T-cell (primary cell): ENCODE measurements at regions not wholly inside any gene's neighbourhood (a gene's known extent, or its start where the extent isn't known, plus 50 kb on each side); places are given as distances from the start of the nearest gene placed in this dataset.

ENCODE experiments used
- ATAC-seq, 4 experiments: fragments of 200-7000 bp in 3 of 4; fragments of 150-1000 bp in 1 of 4; cut with Tn5 transposase; replicated peaks in 1 of 4; 1 replicate in 3 of 4; 2 replicates in 1 of 4; pipeline ENCODE4 v1.10.0; 2021; ENCODE audit warnings: moderate library complexity in 3 of 4, mild to moderate bottlenecking in 2 of 4, moderate number of reproducible peaks in 1 of 4
- CTCF ChIA-PET, 2 donors: fragments of 300-600 bp; sonication (Branson Sonifier 250); formaldehyde crosslinking; loops; one replicate each; lab custom pipeline; 2022; ENCODE audit warnings: antibody characterized with exemption in 2 of 2; lab: Charles Lee
- POLR2A ChIA-PET, 2 donors: fragments of 300-600 bp; sonication (Branson Sonifier 250); formaldehyde crosslinking; loops; one replicate each; lab custom pipeline; 2022; ENCODE audit warnings: antibody characterized with exemption in 2 of 2; lab: Charles Lee
- DNase-seq, 35 experiments: peaks; one replicate each; pipeline versions ENCODE4 v3.0.0 to v3.0.0-alpha.2; 2013 to 2023
- H3K27ac ChIP-seq: one replicate; pipeline ENCODE4 v1.5.1; 2013; ENCODE audit warnings: low read length
- H3K27me3 ChIP-seq, 2 experiments: replicated peaks in 1 of 2; 1 replicate in 1 of 2; 2 replicates in 1 of 2; pipeline versions ENCODE4 v1.6.1 to v1.7.0; 2013; ENCODE audit warnings: low read length in 1 of 2, mixed read lengths in 1 of 2; ENCODE audit not compliant: control insufficient read depth in 2 of 2, insufficient read depth in 2 of 2; ENCODE audit errors: extremely low read depth in 1 of 2
- H3K36me3 ChIP-seq, 2 donors: 1 replicate in 1 of 2; 2 replicates in 1 of 2; pipeline versions ENCODE4 v1.6.1 to v1.7.0; 2013; ENCODE audit warnings: low read length in 1 of 2; ENCODE audit not compliant: control insufficient read depth in 2 of 2, insufficient read depth in 1 of 2; ENCODE audit errors: extremely low read depth in 1 of 2
- H3K4me1 ChIP-seq, 2 experiments: 1 replicate in 1 of 2; 2 replicates in 1 of 2; pipeline versions ENCODE4 v1.6.1 to v1.7.0; 2013; ENCODE audit warnings: low read length in 2 of 2, mixed read lengths in 1 of 2; ENCODE audit not compliant: insufficient read depth in 2 of 2, control insufficient read depth in 1 of 2; ENCODE audit errors: extremely low read depth in 1 of 2
- H3K4me3 ChIP-seq, 2 donors: 1 replicate in 1 of 2; 2 replicates in 1 of 2; pipeline versions ENCODE4 v1.5.1 to v1.7.0; 2013; ENCODE audit warnings: mild to moderate bottlenecking in 2 of 2, low read length in 1 of 2, moderate library complexity in 1 of 2; ENCODE audit not compliant: control insufficient read depth in 1 of 2; ENCODE audit errors: extremely low read depth in 1 of 2
- H3K9me3 ChIP-seq: 2 replicates; pipeline ENCODE4 v1.7.0; 2013
- H3K27ac Mint-ChIP-seq, 2 donors: one replicate each; pipeline ENCODE4 v1.8.0; 2020 to 2021; ENCODE audit warnings: mild to moderate bottlenecking in 2 of 2, mixed read lengths in 2 of 2
- H3K27me3 Mint-ChIP-seq, 2 donors: one replicate each; pipeline ENCODE4 v1.8.0; 2021 to 2022; ENCODE audit warnings: mixed read lengths in 2 of 2
- H3K36me3 Mint-ChIP-seq: one replicate; pipeline ENCODE4 v1.8.0; 2021; ENCODE audit warnings: mixed read lengths
- H3K4me1 Mint-ChIP-seq, 3 donors: one replicate each; pipeline ENCODE4 v1.8.0; 2020 to 2022; ENCODE audit warnings: mixed read lengths in 3 of 3, mild to moderate bottlenecking in 1 of 3
- H3K4me3 Mint-ChIP-seq, 3 donors: one replicate each; pipeline ENCODE4 v1.8.0; 2020 to 2022; ENCODE audit warnings: mild to moderate bottlenecking in 3 of 3, mixed read lengths in 3 of 3, moderate library complexity in 3 of 3
- H3K9me3 Mint-ChIP-seq, 3 donors: one replicate each; pipeline ENCODE4 v1.8.0; 2020 to 2022; ENCODE audit warnings: mixed read lengths in 3 of 3
- WGBS: methylation state at CpG from one replicate; pipeline ENCODE4 v1.1.5; 2013; ENCODE audit warnings: missing lambda C conversion rate; ENCODE audit not compliant: insufficient coverage; 5-methylcytosine and 5-hydroxymethylcytosine counted together

DNA sequence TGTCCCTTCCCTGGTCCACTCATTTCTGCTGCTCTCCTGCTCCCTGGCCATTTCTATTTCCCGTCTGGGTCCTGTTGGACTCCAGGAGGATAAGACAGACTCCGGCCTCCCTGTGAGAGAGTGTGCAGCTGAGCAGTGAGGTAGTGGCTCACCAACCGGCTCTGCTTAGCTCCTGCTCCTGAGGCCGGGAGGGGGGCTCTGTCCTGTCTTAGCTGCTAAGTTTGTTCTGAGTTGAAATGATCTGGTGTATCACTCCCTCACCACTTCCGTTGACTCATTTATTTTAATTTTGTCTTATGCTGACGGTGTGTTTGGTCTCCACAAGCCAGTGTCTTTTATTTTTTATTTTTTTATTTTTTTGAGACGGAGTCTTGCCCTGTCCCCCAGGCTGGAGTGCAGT lies 148.5 kb upstream of the PDE10A start:
- H3K9me3 Mint-ChIP-seq: peaks cover 0 to 13% (median 9%) of the 10 kb centered on the region in 3 donors
- peaks cover 23% of the 10 kb centered on the region in 2 donors for H3K27me3 Mint-ChIP-seq
- ATAC-seq: no peak
- no peak overlapping the region for H3K27ac Mint-ChIP-seq
- ChIA-PET POLR2A (no interaction called here), CTCF (no interaction called here)
- Histone ChIP-seq H3K36me3 (no peaks in the 10 kb centered on the region), H3K27ac (no peak overlapping the region), H3K4me1 (no peaks in the 10 kb centered on the region), H3K9me3 (peaks cover 2% of the 10 kb centered on the region), H3K4me3 (no peak overlapping the region), H3K27me3 (peaks cover 0 to 10% of the 10 kb centered on the region in 2 experiments)
- H3K36me3 Mint-ChIP-seq: no peaks in the 10 kb centered on the region
- DNase-seq: no peak
- WGBS: 96% methylated on average over 3 of the region's 7 CpGs
- no peaks in the 10 kb centered on the region for H3K4me1 Mint-ChIP-seq
- H3K4me3 Mint-ChIP-seq: no peak overlapping the region

- peaks cover 0 to 2% (median 0%) of the 10 kb centered on the region in 3 donors for H3K4me1 Mint-ChIP-seq
- peaks cover 0 to 13% (median 12%) of the 10 kb centered on the region in 3 donors for H3K9me3 Mint-ChIP-seq
- peaks cover 2% of the 10 kb centered on the region for H3K9me3 ChIP-seq
- DNase-seq (no peak), ATAC-seq (no peak)
- POLR2A ChIA-PET: no interaction called here
- H3K4me1 ChIP-seq: no peaks in the 10 kb centered on the region
- 72% methylated on average over 8 of the region's 10 CpGs for WGBS
- H3K36me3 Mint-ChIP-seq: no peaks in the 10 kb centered on the region
- H3K27me3 ChIP-seq: peaks cover 4 to 17% of the 10 kb centered on the region in 2 experiments
- no peak overlapping the region for H3K4me3 ChIP-seq
- no peak overlapping the region for H3K27ac ChIP-seq
- H3K27ac Mint-ChIP-seq: no peak overlapping the region
- H3K36me3 ChIP-seq: no peaks in the 10 kb centered on the region
- CTCF ChIA-PET: no interaction called here
- no peak overlapping the region for H3K4me3 Mint-ChIP-seq
- H3K27me3 Mint-ChIP-seq: peaks cover 13 to 24% of the 10 kb centered on the region in 2 donors
Observed at GRCh38 chr6:165808021-165808420, 145.0 kb upstream of the PDE10A start.

- Mint-ChIP-seq H3K27ac (no peak overlapping the region), H3K4me1 (peaks cover 0 to 2% (median 0%) of the 10 kb centered on the region in 3 donors), H3K9me3 (peaks cover 0 to 13% (median 12%) of the 10 kb centered on the region in 3 donors), H3K4me3 (no peak overlapping the region), H3K36me3 (no peaks in the 10 kb centered on the region), H3K27me3 (peaks cover 16 to 24% of the 10 kb centered on the region in 2 donors)
- no peak for DNase-seq
- H3K4me3 ChIP-seq: no peak overlapping the region
- ATAC-seq: no peak
- H3K9me3 ChIP-seq: peaks cover 2% of the 10 kb centered on the region
- CTCF ChIA-PET: no interaction called here
- POLR2A ChIA-PET: no interaction called here
- no peak overlapping the region for H3K27ac ChIP-seq
- H3K4me1 ChIP-seq: no peaks in the 10 kb centered on the region
- H3K27me3 ChIP-seq: peaks cover 4 to 17% of the 10 kb centered on the region in 2 experiments
- WGBS: 86% methylated on average over 6 of the region's 10 CpGs
- no peaks in the 10 kb centered on the region for H3K36me3 ChIP-seq
Observed at GRCh38 chr6:165807249-165807960, 144.4 kb upstream of the PDE10A start.

GRCh38 chr6:165806126-165806810 lies 143.2 kb upstream of the PDE10A start:
- ChIA-PET CTCF (no interaction called here), POLR2A (interaction anchor here (0.6 to 0.7 kb wide), 2 partner anchors 39 to 249 kb away, joined by 3 to 9 read pairs; no protein-coding TSS in a partner anchor)
- Mint-ChIP-seq H3K27me3 (peaks cover 16 to 26% of the 10 kb centered on the region in 2 donors), H3K27ac (no peak overlapping the region), H3K4me3 (no peak overlapping the region), H3K4me1 (peaks cover 0 to 2% (median 0%) of the 10 kb centered on the region in 3 donors), H3K9me3 (peaks cover 0 to 13% (median 12%) of the 10 kb centered on the region in 3 donors), H3K36me3 (no peaks in the 10 kb centered on the region)
- Histone ChIP-seq H3K4me3 (no peak overlapping the region), H3K36me3 (no peaks in the 10 kb centered on the region), H3K9me3 (peaks cover 2% of the 10 kb centered on the region), H3K4me1 (no peaks in the 10 kb centered on the region), H3K27me3 (peaks cover 4 to 13% of the 10 kb centered on the region in 2 experiments), H3K27ac (no peak overlapping the region)
- DNase-seq: no peak
- 69% methylated on average over 14 of the region's 14 CpGs for WGBS
- ATAC-seq: no peak

- Mint-ChIP-seq H3K9me3 (peaks cover 0 to 12% (median 12%) of the 10 kb centered on the region in 3 donors), H3K4me3 (no peak overlapping the region), H3K27me3 (peaks cover 16 to 28% of the 10 kb centered on the region in 2 donors), H3K27ac (no peak overlapping the region), H3K36me3 (no peaks in the 10 kb centered on the region), H3K4me1 (peaks cover 0 to 2% (median 0%) of the 10 kb centered on the region in 3 donors)
- CTCF ChIA-PET: no interaction called here
- Histone ChIP-seq H3K4me3 (no peak overlapping the region), H3K9me3 (peaks cover 2% of the 10 kb centered on the region), H3K27ac (no peak overlapping the region), H3K4me1 (no peaks in the 10 kb centered on the region), H3K36me3 (no peaks in the 10 kb centered on the region), H3K27me3 (peaks cover 4 to 13% of the 10 kb centered on the region in 2 experiments)
- DNase-seq: no peak
- POLR2A ChIA-PET: interaction anchor here in 1 of 2 donors (0.6 kb wide), 1 partner anchor 40 kb away, joined by 9 read pairs; no protein-coding TSS in a partner anchor
- no peak for ATAC-seq
- WGBS: 57% methylated on average over 5 of the region's 10 CpGs
Observed at GRCh38 chr6:165805636-165806035, 142.6 kb upstream of the PDE10A start.

DNA sequence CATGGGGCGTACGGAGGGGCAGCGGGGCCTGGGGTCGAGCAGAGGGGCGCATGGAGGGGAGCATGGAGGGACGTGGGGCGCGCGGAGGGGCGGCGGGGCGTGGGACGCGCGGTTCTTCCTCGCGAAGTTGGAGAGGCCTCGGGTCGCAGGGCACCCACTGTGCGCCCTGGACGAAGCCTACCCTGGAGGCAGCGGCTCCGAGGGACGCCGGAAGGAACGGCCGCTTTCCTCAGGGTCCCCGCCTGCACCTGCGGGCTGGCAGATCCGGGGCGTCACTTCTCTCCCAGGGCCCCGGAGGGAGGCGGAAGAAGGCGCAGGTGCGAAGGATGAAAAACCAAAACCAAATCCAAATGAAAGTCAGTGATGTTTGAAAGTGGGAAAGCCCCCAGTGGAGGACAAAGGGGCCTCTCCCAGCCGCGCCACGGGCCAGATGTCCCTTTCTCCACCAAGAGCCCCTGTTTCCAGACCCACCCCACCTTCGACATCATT lies 142.1 kb upstream of the PDE10A start:
- Mint-ChIP-seq H3K9me3 (peaks cover 0 to 7% (median 7%) of the 10 kb centered on the region in 3 donors), H3K4me3 (no peak overlapping the region), H3K27me3 (peaks cover 13 to 28% of the 10 kb centered on the region in 2 donors), H3K36me3 (no peaks in the 10 kb centered on the region), H3K4me1 (peaks cover 0 to 2% (median 0%) of the 10 kb centered on the region in 3 donors), H3K27ac (no peak overlapping the region)
- DNase-seq (no peak), ATAC-seq (no peak)
- Histone ChIP-seq H3K27ac (no peak overlapping the region), H3K36me3 (no peaks in the 10 kb centered on the region), H3K27me3 (peaks cover 4 to 13% of the 10 kb centered on the region in 2 experiments), H3K4me3 (no peak overlapping the region), H3K9me3 (peaks cover 2% of the 10 kb centered on the region), H3K4me1 (no peaks in the 10 kb centered on the region)
- ChIA-PET CTCF (no interaction called here), POLR2A (no interaction called here)
- WGBS: 13% methylated on average over 25 of the region's 39 CpGs
